ENCODE measurements at regions not wholly inside any gene's neighbourhood (a gene's known extent, or its start where the extent isn't known, plus 50 kb on each side); places are given as distances from the start of the nearest gene placed in this dataset.

GRCh38 chr3:102179326-102180177 lies 255.3 kb upstream of the ZPLD1 start:
- TF ChIP-seq CTCF (IDR thresholded peaks at IDR 0.05) (no peak), POLR2A (IDR thresholded peaks at IDR 0.05) (no peak)

Data from right lobe of liver (tissue), 4 donors.